Stimulated activated CD8-positive, alpha-beta memory T cell treated with anti-CD3 and anti-CD28 coated beads, Interleukin-7, amount 100 ng/mL, for 1 hour (primary cell): ENCODE measurements at regions not wholly inside any gene's neighbourhood (a gene's known extent, or its start where the extent isn't known, plus 50 kb on each side); places are given as distances from the start of the nearest gene placed in this dataset.

ENCODE experiments used
- DNase-seq, 2 donors: peaks; one replicate each; pipeline ENCODE4 v3.0.0-alpha.2; 2020; ENCODE audit warnings: low read depth in 2 of 2

DNA sequence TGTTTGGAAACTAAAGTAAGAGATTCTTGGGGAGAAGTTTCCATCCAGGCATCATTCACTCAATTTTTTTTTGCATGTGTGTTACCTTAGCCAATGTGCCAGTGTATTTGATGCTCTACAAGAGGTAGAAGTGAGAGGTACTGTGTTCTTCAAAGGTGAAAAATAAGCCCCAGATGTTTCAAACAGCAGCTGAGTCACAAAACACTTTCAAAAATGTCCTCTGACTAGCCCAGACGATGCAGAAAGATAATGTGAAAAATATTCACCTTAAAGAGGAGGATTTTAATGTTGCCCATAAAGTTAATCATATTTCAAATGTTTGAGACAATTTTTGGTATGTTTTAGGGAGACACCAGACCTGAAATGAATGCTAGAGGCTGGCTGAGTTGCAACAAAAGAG is 107.7 kb upstream of the RASGRP1 start:
- no peak for DNase-seq

GRCh38 chr15:38672814-38673670 is 108.4 kb upstream of the RASGRP1 start:
- no peak for DNase-seq

- DNase-seq, result no peak
Measured at GRCh38 chr15:38674448-38674847, 109.8 kb upstream of the RASGRP1 start.

DNA sequence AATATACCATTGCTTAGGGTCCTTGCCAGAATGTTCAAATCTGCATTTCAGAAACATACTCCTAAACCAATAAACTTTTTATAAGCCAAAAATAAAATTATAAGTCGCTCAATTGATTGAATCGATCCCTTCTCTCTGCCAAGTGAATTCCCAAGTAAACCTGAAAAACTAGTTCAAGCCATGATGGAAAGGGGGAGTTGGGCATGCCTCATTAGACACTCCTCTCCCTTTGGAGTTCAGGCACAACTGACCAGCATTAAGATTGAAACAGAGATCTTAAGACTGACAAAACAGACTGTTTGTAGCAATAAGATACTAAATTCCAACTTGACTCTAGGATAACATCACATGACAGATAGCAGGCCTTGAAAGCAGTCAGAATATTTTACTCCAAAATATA is 113.7 kb upstream of the RASGRP1 start:
- no peak for DNase-seq

DNA sequence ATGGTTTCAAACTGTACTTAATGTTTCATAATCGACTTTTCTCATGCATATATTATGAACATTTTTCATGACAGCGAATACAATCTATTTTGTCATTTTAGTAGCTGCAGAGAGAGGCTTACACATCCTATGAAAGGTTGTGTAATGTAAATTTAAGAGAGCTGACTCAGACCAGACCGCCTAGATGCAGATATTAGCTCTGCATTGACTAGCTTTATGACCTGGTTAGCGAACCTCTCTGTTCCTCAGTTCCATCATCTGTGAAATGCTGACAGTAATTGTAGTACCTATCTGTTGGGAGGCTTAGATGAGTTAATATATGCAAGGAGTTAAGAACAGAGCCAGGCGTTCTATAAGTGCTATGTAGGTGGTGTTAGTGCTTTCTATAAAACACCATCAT is 116.2 kb upstream of the RASGRP1 start:
- DNase-seq, result no peak

- DNase-seq, result no peak
Measured at GRCh38 chr15:38682363-38682762, 117.7 kb upstream of the RASGRP1 start.

GRCh38 chr15:38682861-38683260 is 118.2 kb upstream of the RASGRP1 start:
- no peak for DNase-seq

DNA sequence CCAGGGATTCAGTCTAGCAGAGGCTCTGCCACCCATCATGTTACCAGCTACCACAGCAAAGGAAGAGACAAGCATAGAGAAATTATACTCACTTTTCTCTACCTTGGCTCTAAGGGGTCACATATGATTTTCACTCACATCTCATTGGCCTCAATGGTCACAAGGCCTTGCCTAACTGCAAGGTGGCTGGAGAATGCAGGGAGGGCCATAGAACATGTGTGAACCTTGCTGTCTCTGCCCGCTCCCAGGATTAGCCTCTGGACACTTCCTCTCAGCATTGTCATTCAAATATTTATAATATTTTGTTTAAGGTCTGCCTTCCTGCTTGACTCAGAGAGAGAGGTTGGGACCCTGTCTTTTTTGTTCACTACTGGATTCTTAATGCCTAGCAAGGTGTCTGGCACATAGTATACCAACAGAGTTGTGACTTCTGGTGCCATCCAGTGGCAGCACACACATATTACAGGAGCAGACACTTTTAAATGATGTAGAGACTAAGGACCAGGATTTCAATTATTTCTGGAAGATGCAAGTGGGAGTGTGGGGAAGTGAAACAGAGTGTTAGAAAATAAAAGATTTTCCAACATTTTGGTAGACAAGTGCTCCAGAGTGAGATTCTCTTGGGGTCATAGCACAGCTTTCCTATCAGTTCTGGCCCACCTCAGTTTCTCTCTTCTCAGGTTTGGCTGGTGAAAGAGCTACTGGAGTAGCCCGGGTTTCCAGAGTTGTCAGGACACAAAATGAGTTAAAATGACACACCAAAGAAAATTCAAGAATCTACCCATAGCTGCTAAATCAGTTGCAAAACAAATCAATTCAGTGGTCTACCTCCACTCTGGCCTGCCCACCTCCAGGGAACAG is 119.0 kb upstream of the RASGRP1 start:
- DNase-seq, result peak in 1 of 2 donors; percentile 41

- no peak for DNase-seq
Measured at GRCh38 chr15:38684440-38685010, 119.9 kb upstream of the RASGRP1 start.

DNA sequence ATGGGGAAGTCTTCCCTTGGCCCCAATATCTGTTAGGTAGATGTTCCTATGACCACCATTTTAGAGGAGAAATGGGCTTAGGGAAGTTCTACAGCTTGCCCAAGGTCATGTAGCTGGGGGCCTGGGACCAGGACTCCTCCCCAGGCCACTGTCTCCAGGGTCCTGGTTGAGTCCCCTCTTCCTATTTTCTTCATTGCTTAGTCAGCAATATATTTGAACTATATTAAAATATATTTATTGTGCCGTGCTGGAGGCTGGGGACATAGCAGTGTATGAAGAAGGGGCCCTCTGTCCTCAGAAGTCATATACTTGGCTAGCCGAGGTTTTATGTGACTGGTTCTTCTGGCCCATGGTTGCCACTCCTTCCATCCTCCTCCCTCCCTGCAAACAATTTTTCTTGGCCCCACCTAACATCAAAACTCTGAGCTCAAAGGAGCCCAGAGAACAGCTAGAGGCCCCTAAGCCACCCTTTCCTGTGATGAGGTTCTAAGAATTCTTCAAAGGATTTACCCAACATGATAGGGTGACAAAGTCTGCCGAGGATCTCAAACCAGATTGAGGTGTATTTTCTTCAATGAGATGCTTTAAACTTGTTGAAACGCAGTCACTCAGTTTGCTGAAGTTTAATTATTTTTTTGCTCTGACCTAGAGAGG is 121.2 kb upstream of the RASGRP1 start:
- DNase-seq, result no peak

DNA sequence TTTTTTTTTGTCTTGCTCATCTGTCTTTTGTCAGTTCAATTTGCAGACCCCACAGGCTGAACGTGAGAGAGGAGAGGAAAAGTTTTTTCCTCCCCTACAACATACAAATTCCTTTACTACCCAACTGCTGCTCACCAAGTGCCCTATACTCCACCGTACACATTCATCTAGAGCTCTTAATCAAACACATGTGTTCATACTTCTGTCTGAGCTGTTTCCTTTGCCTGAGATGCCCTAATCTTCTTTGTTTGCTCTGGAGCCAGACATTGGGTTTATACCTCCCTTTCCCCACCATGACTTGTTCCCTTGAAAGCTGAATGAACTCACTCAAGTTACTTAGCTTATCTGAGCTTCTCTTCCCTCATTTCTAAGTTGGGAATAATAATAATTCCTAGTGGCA is 122.7 kb upstream of the RASGRP1 start:
- DNase-seq, result no peak

GRCh38 chr15:38687775-38688495 is 123.3 kb upstream of the RASGRP1 start:
- no peak for DNase-seq

DNA sequence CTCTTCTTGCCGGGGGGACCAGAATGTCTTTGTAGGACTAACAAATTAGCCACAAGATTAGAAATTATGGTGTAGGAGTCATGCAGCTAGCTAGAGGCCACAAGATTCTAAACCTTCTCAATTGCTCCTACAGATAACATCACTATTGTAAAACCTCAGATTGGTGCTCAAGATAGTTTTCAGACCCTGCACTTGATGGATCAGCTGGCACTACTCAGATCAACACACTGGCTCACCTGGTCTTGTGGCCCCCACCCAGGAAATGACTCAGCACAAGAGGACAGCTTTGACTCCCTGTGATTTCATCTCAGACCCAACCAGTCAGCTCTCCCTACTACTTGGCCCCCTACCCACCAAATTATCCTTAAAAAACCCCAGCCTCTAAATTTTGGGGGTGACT is 124.1 kb upstream of the RASGRP1 start:
- DNase-seq, result no peak

DNA sequence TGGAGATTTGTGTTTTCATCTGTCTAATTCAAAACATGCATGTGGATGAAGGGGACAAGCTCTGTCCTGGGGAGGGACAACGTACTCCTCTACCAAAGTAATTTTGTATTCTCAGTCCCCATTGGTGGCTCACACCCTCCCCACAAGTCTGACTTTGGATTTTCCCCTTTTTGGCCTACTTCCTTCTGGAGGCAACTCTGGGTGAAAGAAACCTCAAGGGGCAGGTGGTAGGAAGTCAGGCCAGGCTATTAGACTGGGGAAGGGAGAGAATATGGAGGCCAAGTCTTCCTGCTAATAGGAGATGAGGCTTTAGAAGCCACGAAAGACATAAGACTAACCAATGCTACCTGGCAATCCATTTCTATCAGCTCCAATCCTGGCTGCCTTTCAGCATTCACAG is 124.9 kb upstream of the RASGRP1 start:
- no peak for DNase-seq

- no peak for DNase-seq
Measured at GRCh38 chr15:38690216-38690615, 125.6 kb upstream of the RASGRP1 start.

DNA sequence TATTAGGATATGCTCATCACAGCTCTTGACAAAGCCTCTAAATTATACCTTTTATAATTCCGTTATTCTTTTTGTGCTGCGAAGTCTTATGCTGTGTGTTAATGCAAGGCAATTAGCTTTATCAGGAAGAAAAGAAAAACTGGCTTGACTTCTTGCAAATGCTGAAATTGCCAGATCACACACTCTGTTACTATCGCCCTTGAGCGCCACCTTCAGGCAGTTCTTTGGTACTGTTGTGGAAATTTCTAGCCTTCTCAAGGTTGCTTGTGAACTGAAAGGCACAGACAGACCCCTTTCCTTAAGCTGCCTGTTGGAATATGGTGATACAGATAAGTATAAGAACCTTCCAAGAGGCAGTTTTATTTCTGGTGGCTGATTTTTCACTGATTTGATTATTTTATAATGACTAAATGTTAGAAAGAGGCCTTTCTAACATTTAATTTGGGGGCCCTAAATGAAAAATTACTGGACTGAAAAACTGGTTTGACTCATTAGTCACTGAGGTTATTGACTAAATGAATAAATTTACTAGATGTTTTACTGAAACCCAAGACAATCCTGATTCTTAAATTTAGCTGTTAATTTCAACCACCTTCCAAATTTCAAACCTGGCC is 126.2 kb upstream of the RASGRP1 start:
- DNase-seq, result peak; percentile 63 to 73

GRCh38 chr15:38691377-38691776 is 126.8 kb upstream of the RASGRP1 start:
- no peak for DNase-seq

- no peak for DNase-seq
Measured at GRCh38 chr15:38691965-38692788, 127.6 kb upstream of the RASGRP1 start.

GRCh38 chr15:38692789-38693062 is 128.1 kb upstream of the RASGRP1 start:
- no peak for DNase-seq
